Skeletal muscle cell (primary cell): ENCODE measurements at regions not wholly inside any gene's neighbourhood (a gene's known extent, or its start where the extent isn't known, plus 50 kb on each side); places are given as distances from the start of the nearest gene placed in this dataset.

ENCODE experiments used
- DNase-seq: peaks from one replicate; pipeline ENCODE4 v3.0.0-alpha.2; 2010; ENCODE audit warnings: low read depth
- H3K4me3 ChIP-seq: 2 replicates; pipeline ENCODE4 v1.5.1; 2011; ENCODE audit warnings: low read depth, mild to moderate bottlenecking, control low read depth, low read length, moderate library complexity

DNA sequence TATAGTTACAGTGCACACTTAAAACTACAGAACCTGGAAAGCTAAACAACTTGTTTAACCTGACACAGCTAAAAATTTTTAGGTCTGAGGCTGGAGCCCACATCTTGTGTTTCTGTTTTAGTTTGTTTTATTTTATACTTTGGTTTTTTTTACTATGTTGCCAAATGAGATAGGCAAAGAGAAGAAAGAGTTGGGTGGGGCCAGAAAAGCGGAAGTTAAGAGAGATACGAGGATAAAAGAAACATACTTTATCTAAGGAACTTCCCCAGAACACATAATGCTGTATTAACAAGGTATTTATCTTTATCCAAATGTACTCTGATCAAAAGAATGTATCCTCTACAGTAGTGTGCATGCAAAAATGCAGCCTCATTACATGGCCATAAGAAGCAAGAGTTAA is 1145.7 kb downstream of the EPHA3 start:
- H3K4me3 ChIP-seq = no peak overlapping the region
- no peak for DNase-seq

GRCh38 chr3:90261481-90262433 is 1154.3 kb downstream of the EPHA3 start:
- H3K4me3 ChIP-seq = no peak overlapping the region
- no peak for DNase-seq
